GM19463 (cell line): ENCODE measurements at regions not wholly inside any gene's neighbourhood (a gene's known extent, or its start where the extent isn't known, plus 50 kb on each side); places are given as distances from the start of the nearest gene placed in this dataset.
"Not testable (repeated sequence)": the region's sequence is repeated elsewhere in the genome, so short reads cannot be mapped to it uniquely, and the experiment has no call there.

ENCODE experiments used
- ATAC-seq: cut with Tn5 transposase; IDR thresholded peaks from one replicate; pipeline ENCODE4 v1.9.1; 2021; ENCODE audit warnings: mild to moderate bottlenecking, moderate library complexity; ENCODE audit not compliant: unreplicated experiment

DNA sequence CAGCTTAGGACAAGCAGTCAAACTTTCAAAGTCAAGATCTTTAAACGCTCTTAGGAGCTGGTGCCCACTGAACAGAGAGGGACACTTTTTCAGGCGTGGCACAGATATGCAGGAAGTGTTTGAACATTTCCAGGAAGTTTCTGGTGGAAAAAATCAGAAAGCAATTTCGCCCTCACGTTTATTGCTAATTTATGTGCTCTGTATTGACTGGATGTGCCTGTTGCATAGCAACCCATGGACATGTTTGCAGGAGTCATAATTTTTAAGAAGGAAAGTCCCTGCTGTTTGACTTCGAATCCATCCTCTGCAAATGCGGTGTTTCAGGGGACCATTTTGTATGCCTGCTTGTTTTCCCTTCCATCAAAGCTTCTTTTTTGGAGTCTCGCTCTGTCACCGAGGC, 239.9 kb upstream of the IRF2BP2 start:
- no peak for ATAC-seq

DNA sequence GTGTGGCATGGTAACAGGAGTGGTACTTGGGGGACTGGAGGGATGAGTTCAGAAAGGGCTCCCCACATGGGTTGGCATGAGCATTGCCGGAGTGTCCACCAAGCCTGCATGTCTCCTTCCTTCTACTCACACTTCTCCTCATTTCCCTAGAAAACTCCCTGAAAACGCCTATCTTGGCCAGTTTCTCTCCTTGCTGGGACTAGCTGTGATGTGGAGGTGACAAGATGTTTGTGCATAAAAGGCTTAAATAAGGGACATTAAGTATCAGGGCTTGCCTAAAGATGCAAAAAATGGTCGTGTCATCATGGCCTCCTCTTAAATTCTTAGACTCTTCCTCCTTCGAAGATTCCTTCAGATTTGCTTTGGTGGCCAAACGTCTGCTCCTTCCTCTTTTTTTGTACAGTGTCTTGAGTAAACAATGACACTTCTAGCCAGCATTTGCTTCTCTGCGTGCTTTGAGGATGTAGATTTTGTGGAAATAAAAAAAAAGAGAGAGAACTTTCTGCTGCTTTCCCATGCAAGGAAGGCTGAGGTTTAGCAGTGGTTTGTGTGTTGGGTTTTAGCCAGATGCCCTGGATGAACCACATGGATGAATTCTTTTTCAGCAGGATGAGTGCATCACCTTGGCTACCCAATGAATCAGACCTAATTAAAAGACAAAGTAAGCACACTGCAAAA, 239.1 kb upstream of the IRF2BP2 start:
- ATAC-seq: no peak

- ATAC-seq: not testable (repeated sequence)
Observed at GRCh38 chr1:234846813-234847212, 236.8 kb upstream of the IRF2BP2 start.

DNA sequence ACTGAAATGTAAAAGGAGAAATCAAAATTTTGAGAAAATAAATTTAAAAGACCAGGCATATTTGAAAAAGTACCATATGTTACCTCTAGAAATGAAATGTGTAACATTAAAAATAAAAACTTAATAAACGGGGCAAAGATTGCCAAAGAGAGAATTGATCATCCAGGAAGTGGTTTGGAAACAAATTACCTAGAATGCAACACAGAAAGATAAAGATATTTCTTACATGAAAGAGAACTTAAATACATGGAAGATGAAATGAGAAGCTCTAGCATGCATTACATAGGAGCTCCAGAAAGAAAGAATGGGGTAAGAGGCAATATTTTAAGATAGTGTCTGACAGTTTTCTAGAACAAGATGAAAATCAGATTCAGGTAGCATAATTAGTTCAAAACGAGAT, 235.9 kb upstream of the IRF2BP2 start:
- no peak for ATAC-seq

DNA sequence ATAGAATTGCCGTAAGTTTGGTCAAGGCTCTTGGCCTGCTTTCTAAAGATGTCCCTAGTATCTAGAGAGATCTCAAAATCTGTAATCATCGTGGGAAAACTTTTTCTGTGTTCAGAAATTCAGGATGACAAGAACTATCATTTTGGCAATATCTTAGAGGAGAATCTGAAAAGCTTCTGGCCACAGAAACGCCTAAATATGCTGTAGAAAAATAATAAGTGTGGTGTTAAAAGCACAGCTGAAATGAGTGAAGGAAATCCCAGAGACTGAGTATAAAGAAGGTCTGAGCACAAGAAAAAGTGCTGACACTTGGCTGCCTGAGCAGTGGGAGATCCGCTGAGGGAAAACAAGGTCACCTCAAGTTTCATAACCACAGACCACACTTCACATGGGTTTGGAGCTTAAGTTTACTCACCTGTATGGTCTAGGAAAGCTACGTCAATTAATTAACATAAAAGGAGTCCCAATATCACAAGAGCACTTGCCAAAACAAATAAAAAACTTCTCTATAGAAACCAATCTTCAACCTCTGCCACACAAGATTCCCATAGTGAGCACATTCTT, 235.2 kb upstream of the IRF2BP2 start:
- ATAC-seq: no peak

- ATAC-seq: no peak
Observed at GRCh38 chr1:234844479-234845031, 234.6 kb upstream of the IRF2BP2 start.

- ATAC-seq: no peak
Observed at GRCh38 chr1:234843946-234844345, 234.0 kb upstream of the IRF2BP2 start.

GRCh38 chr1:234842726-234843641, 233.0 kb upstream of the IRF2BP2 start:
- peak; percentile 76 for ATAC-seq

DNA sequence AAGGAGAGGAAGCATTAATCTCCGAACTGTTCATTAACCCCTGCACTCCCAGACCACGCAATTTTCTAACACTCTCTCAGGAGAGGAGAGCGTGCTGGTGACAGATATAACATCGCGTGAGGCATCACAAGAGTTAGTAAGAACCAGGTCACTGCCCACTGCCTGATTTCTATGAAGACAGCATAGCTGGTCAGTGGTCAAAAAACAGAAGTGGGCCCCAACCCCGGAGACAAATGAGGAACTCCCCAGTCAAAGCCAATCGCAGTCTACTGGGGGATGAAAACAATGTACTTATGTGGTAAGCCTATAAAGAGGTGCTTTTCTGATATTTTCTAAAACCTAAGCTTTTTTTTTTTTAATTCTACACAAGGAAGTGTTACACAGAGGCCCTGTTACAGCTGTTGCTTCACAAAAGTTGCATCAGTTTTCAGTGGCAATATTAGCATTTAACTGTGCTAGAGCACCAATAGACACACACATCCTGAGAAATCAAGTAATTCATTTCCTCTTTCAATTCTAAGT, 231.8 kb upstream of the IRF2BP2 start:
- no peak for ATAC-seq

DNA sequence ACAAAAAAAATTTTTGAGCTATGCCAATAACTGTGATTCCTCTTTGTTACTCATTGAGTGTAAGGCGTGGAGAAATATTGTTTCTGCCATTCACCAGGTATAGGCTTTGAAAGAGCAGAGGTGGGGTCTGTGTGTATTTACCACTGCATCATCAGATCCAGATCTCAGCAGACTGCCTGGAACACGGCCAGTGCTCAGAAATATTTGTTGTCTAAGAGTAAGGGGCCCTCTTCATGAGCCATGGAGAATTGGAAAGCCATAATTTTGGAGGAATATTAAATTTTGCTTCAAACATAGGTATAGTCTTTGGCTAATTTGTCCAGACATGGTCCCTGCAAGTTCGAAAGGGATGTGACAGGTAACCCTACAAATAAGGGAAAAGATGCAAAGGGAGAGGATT, 231.3 kb upstream of the IRF2BP2 start:
- no peak for ATAC-seq

DNA sequence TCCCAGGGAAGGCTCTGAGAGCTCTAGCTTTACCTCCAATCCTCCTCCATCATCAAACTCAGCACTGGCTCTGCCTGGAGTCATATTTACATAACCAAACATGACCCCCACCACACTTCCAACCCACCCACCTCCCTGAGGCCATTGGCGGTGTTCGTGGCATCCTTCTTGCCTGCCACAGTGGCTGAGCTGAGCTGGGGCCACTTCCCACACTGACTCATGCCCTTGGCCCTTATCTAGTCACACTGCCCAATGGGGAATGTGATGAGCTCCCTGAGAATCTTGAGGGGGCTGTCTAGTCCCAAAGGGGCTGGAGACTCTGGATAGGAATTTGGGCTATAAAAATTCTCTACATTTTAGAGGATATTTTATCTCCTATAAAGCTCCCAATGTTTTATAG, 230.9 kb upstream of the IRF2BP2 start:
- no peak for ATAC-seq

DNA sequence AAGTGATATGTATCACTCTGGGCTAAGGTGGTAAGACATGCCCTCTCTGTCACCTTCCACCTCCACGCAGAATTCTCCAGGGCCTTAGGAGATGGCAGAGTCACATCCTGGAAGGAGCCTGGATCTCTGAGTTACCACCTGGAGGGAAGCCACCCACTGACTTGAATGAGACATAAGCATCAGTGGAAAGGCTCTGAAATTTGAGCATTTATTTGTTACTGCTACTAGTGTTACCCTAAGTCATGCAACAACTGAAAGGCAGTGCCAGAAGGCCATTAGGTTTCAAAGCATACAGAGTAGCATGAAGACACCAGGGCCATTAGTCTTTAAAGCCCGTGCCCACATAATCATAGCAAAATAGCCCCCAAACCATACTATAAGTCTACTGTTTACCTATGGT, 230.3 kb upstream of the IRF2BP2 start:
- ATAC-seq: no peak

DNA sequence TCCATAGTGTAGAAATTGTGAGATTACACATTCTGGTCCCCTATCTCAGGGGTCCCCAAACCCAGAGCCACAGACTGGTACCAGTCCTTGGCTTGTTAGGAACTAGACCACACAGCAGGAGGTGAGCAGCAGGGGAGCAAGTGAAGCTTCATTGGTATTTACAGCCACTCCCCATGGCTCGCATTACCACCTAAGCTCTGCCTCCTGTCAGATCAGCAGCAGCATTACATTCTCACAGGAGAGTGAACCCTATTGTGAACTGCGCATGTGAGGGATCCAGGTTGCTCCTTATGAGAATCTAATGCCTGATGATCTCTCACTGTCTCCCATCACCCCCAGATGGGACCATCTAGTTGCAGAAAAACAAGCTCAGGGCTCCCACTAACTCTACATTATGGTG, 229.7 kb upstream of the IRF2BP2 start:
- ATAC-seq: no peak

- ATAC-seq: no peak
Observed at GRCh38 chr1:234838820-234839219, 228.8 kb upstream of the IRF2BP2 start.

DNA sequence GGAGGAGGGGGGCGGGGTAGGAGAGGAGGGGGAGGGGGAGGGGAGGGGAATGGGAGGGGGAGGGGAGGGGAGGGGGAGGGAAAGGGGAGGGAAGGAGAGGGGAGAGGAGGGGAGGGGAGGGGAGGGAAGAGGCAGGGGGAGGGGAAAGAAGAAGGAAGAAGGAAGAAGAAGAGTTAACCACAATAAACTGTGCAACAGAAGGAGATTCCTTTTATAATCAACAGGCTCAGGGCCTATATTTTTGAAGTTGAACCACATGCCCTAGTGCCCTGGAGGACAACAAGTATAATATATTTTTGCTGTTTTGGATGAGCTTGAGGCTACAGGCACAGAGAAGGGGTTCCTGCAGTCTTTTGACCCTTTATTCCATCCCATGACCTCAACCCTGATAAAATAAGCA, 228.2 kb upstream of the IRF2BP2 start:
- ATAC-seq: no peak

GRCh38 chr1:234837713-234838112, 227.7 kb upstream of the IRF2BP2 start:
- ATAC-seq: no peak

DNA sequence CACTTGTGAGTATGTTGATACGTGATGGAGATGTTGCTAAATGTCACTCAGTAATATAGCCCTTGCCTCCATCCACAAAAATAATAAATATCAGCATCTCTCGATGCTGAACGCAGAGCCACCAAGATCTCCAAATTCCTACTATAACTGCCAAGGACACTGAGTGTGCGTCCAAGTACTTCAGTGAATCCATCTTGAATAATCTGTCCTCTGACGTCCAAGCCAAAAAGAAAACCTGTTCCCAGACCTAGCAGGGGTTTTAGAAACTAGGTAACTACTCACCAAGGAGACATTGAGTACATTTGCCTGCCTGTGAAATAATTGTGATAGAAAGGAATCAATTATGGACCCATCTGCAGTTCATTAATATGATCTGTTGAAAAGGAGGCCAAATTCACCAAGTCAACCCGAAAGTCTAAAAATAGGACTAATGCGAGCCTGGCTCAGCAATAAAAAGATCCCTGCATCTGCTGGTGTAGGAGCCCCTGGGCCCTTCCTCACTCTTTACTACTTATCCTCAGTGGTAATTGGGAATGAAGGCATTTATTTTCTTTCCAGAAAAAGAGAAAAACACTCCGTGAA, 226.9 kb upstream of the IRF2BP2 start:
- no peak for ATAC-seq

DNA sequence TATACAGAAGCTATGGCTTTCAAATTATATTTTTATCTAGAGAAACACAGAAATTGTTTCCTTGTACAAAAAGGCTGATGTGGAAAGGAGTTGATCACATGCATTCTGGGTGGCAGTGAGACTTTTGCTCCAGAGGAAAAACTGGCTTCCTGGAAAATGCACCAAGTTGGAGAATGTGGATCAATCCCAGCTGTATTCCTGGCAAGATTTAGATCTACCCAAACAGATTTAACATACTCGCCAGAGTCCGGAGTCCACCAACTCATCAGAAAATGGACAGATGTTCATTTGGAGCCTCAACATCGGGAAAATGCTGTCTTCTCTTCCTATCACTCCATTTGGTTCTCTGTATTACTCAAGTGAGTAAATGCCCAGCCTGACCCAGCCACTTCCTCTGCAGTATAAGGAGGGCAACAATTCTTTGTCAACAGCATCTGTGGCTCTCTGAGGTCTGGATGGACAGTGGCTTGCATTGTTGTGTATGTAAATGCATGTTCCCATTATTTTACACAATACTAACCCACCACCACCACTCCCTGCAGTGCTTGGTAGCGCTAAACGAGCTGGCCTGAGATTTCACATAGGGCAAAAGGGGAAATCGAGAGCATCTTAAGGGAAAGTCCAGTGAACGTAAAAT, 226.2 kb upstream of the IRF2BP2 start:
- ATAC-seq: no peak

DNA sequence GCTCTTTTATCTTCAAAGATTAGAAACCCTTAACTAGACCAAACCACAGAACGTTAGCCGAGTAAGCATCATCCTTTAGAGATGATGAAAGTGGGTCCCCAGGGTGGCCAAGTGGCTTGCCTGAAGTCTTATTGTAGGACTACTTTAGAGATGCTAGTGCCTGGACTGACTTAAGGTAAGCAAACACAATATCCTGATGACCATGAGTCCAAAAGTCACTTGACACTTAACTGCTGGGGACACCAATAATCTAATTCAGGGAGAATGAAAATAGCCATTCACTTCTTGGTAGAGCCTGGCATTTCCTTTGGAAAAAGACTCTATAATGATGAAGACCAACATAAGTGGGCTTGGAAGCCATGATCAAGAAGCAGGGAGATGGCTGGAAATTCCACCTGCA, 225.3 kb upstream of the IRF2BP2 start:
- ATAC-seq: no peak

- ATAC-seq: no peak
Observed at GRCh38 chr1:234833646-234834045, 223.7 kb upstream of the IRF2BP2 start.

DNA sequence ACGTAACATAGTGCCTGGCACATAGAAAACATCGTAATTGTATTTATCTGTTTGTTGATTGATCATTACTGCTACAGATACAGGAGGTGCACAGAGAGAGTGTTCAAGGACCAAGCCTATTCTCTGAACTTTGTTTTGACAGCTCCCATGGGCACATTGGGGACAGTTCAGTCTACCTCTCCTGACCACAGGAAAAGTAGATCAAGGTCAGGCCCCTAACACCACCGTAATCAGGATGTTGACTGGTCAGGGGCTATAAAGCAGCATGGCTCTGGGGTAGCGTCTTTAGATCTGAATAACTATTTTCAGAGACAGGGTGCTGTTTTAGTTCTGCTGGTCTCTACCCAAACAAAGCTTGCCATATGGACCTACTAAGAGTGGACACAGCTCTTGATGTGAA, 223.1 kb upstream of the IRF2BP2 start:
- no peak for ATAC-seq
